ENCODE measurements at regions not wholly inside any gene's neighbourhood (a gene's known extent, or its start where the extent isn't known, plus 50 kb on each side); places are given as distances from the start of the nearest gene placed in this dataset.
A peak's percentile ranks its signal among the peaks of the same experiment; 100 is the strongest.
"Not testable (repeated sequence)": the region's sequence is repeated elsewhere in the genome, so short reads cannot be mapped to it uniquely, and the experiment has no call there.

- DNase-seq (ENCODE audit: missing footprints): no peak
- intact Hi-C loops (cut with DNase I): no loop called here
- ATAC-seq: no peak
Observed at GRCh38 chr12:127820271-127820670, 446.7 kb upstream of the TMEM132C start.

- intact Hi-C loops (cut with DNase I): no loop called here
- DNase-seq (ENCODE audit: missing footprints) (no peak), ATAC-seq (no peak)
Observed at GRCh38 chr12:127820846-127821245, 446.1 kb upstream of the TMEM132C start.

- no peak for DNase-seq (ENCODE audit: missing footprints)
- ATAC-seq: peak; percentile 59
- intact Hi-C loops (cut with DNase I): no loop called here
Observed at GRCh38 chr12:127822809-127823411, 444.1 kb upstream of the TMEM132C start.

GRCh38 chr12:127823801-127824200 lies 443.2 kb upstream of the TMEM132C start:
- intact Hi-C loops (cut with DNase I): no loop called here
- no peak for DNase-seq (ENCODE audit: missing footprints)

GRCh38 chr12:127829281-127830064 lies 437.5 kb upstream of the TMEM132C start:
- ATAC-seq: no peak
- intact Hi-C loops (cut with DNase I): no loop called here
- no peak for DNase-seq (ENCODE audit: missing footprints)

More at GRCh38 chr12:127823801-127824200, 443.2 kb upstream of the TMEM132C start:
- no peak for ATAC-seq

- intact Hi-C loops (cut with DNase I): no loop called here
- no peak for ATAC-seq
- DNase-seq (ENCODE audit: missing footprints): no peak
Observed at GRCh38 chr12:127830065-127830460, 436.9 kb upstream of the TMEM132C start.

- intact Hi-C loops (cut with DNase I): no loop called here
- DNase-seq (ENCODE audit: missing footprints): no peak
- ATAC-seq: no peak
Observed at GRCh38 chr12:127830730-127831129, 436.2 kb upstream of the TMEM132C start.

GRCh38 chr12:127832172-127832571 lies 434.8 kb upstream of the TMEM132C start:
- ATAC-seq (no peak), DNase-seq (ENCODE audit: missing footprints) (no peak)
- intact Hi-C loops (cut with DNase I): no loop called here

- DNase-seq (ENCODE audit: missing footprints); intact Hi-C loops (cut with DNase I); ATAC-seq: not testable (repeated sequence)
Observed at GRCh38 chr12:127836802-127837201, 430.2 kb upstream of the TMEM132C start.

- DNase-seq (ENCODE audit: missing footprints) (no peak), ATAC-seq (no peak)
- intact Hi-C loops (cut with DNase I): no loop called here
Observed at GRCh38 chr12:127857661-127858060, 409.3 kb upstream of the TMEM132C start.

- intact Hi-C loops (cut with DNase I): no loop called here
- DNase-seq (ENCODE audit: missing footprints) (no peak), ATAC-seq (no peak)
Observed at GRCh38 chr12:127860536-127860935, 406.4 kb upstream of the TMEM132C start.

GRCh38 chr12:127861406-127861805 lies 405.6 kb upstream of the TMEM132C start:
- ATAC-seq: no peak
- DNase-seq (ENCODE audit: missing footprints): no peak
- intact Hi-C loops (cut with DNase I): no loop called here

- ATAC-seq (no peak), DNase-seq (ENCODE audit: missing footprints) (no peak)
- intact Hi-C loops (cut with DNase I): no loop called here
Observed at GRCh38 chr12:127873306-127873705, 393.7 kb upstream of the TMEM132C start.

GRCh38 chr12:127881371-127882140 lies 385.4 kb upstream of the TMEM132C start:
- DNase-seq (ENCODE audit: missing footprints) (no peak), ATAC-seq (no peak)
- intact Hi-C loops (cut with DNase I): no loop called here

- intact Hi-C loops (cut with DNase I): no loop called here
- DNase-seq (ENCODE audit: missing footprints) (no peak), ATAC-seq (no peak)
Observed at GRCh38 chr12:127883013-127883412, 384.0 kb upstream of the TMEM132C start.

GRCh38 chr12:127885954-127886750 lies 380.8 kb upstream of the TMEM132C start:
- ATAC-seq (no peak), DNase-seq (ENCODE audit: missing footprints) (no peak)
- intact Hi-C loops (cut with DNase I): no loop called here

GRCh38 chr12:127886827-127887226 lies 380.1 kb upstream of the TMEM132C start:
- DNase-seq (ENCODE audit: missing footprints) (no peak), ATAC-seq (no peak)
- intact Hi-C loops (cut with DNase I): no loop called here

- peak; percentile 89 for ATAC-seq
- intact Hi-C loops (cut with DNase I): no loop called here
- no peak for DNase-seq (ENCODE audit: missing footprints)
Observed at GRCh38 chr12:127888943-127889719, 377.8 kb upstream of the TMEM132C start.
